H1 (cell line): ENCODE measurements at regions not wholly inside any gene's neighbourhood (a gene's known extent, or its start where the extent isn't known, plus 50 kb on each side); places are given as distances from the start of the nearest gene placed in this dataset.

Experiments used
- BRCA1 ChIP-seq: IDR thresholded peaks from 2 replicates; pipeline ENCODE4 v1.6.1; 2012; ENCODE audit warnings: low read depth, low read length, improper control_type of control experiment
- CBX8 ChIP-seq: fragments of 300-800, 300-1000 bp; sonication (generic); IDR thresholded peaks from 2 replicates; pipeline ENCODE4 v1.7.1; 2016; ENCODE audit warnings: low read depth, low read length, borderline replicate concordance
- KDM4A ChIP-seq: IDR thresholded peaks from one replicate; pipeline ENCODE4 v1.7.1; 2012; ENCODE audit warnings: low read depth, mild to moderate bottlenecking, moderate library complexity, low read length, inconsistent platforms; ENCODE audit not compliant: severe bottlenecking
- KDM5A ChIP-seq: fragments of 200-600 bp; IDR thresholded peaks from 2 replicates; pipeline ENCODE4 v1.7.1; 2012; ENCODE audit warnings: mild to moderate bottlenecking, low read length, inconsistent platforms, mixed read lengths
- RNF2 ChIP-seq: fragments of 200-900, 300-1000 bp; sonication (generic); IDR thresholded peaks from 2 replicates; pipeline ENCODE4 v1.7.1; 2016; ENCODE audit warnings: borderline replicate concordance, low read depth, mild to moderate bottlenecking, antibody characterized with exemption, low read length; ENCODE audit not compliant: poor library complexity, severe bottlenecking; ENCODE audit errors: missing control alignments
- SP1 ChIP-seq: IDR thresholded peaks from 2 replicates; pipeline ENCODE4 v1.6.1; 2011; ENCODE audit warnings: low read depth, low read length
- SUZ12 ChIP-seq: fragments of 200-600 bp; sonication (generic); IDR thresholded peaks from 2 replicates; pipeline ENCODE4 v1.6.1; 2012; ENCODE audit warnings: mild to moderate bottlenecking, inconsistent platforms, low read length, moderate library complexity, mixed read lengths

GRCh38 chr16:5422047-5422446 lies 324.5 kb upstream of the EEF2KMT start (continued):
- TF ChIP-seq SUZ12 (no peak), KDM4A (no peak), CBX8 (no peak), RNF2 (no peak), SP1 (no peak), KDM5A (no peak), BRCA1 (no peak)
